Spleen (tissue), 11 donors: ENCODE measurements at regions not wholly inside any gene's neighbourhood (a gene's known extent, or its start where the extent isn't known, plus 50 kb on each side); places are given as distances from the start of the nearest gene placed in this dataset.
"Not testable (repeated sequence)": the region's sequence is repeated elsewhere in the genome, so short reads cannot be mapped to it uniquely, and the experiment has no call there.

ENCODE experiments used
- DNase-seq: peaks from one replicate; pipeline ENCODE4 v3.0.0-alpha.2; 2020
- H3K27ac ChIP-seq, 8 donors: fragments of 200-600 bp; sonication (generic) in 7 of 8; 1 replicate in 4 of 8; 2 replicates in 4 of 8; pipeline versions ENCODE4 v1.5.0 to v1.8.0; 2016 to 2021; ENCODE audit warnings: inconsistent platforms in 4 of 8, mild to moderate bottlenecking in 4 of 8, moderate library complexity in 1 of 8
- H3K27me3 ChIP-seq, 7 donors: fragments of 200-600 bp; sonication (generic) in 6 of 7; replicated peaks in 1 of 7; 1 replicate in 4 of 7; 2 replicates in 3 of 7; pipeline versions ENCODE4 v1.5.0 to v1.8.0; 2016 to 2021; ENCODE audit warnings: inconsistent platforms in 3 of 7, mild to moderate bottlenecking in 1 of 7
- H3K36me3 ChIP-seq, 6 donors: fragments of 200-600 bp; sonication (generic) in 5 of 6; 1 replicate in 4 of 6; 2 replicates in 2 of 6; pipeline versions ENCODE4 v1.5.0 to v1.8.0; 2016 to 2021; ENCODE audit warnings: inconsistent platforms in 2 of 6
- H3K4me1 ChIP-seq, 6 donors: fragments of 200-600 bp; sonication (generic) in 5 of 6; 1 replicate in 3 of 6; 2 replicates in 3 of 6; pipeline versions ENCODE4 v1.5.0 to v1.8.0; 2016 to 2021; ENCODE audit warnings: inconsistent platforms in 3 of 6
- H3K4me3 ChIP-seq, 8 donors: fragments of 200-600 bp; sonication (generic) in 7 of 8; 1 replicate in 4 of 8; 2 replicates in 4 of 8; pipeline versions ENCODE4 v1.5.0 to v1.8.0; 2016 to 2021; ENCODE audit warnings: inconsistent platforms in 4 of 8, mild to moderate bottlenecking in 4 of 8, moderate library complexity in 2 of 8
- H3K9me3 ChIP-seq, 8 donors: fragments of 200-600 bp; sonication (generic) in 7 of 8; 1 replicate in 4 of 8; 2 replicates in 4 of 8; pipeline versions ENCODE4 v1.5.0 to v1.8.0; 2016 to 2021; ENCODE audit warnings: inconsistent platforms in 4 of 8
- CTCF ChIP-seq, 11 experiments: fragments of 200-600 bp in 7 of 11; fragments of 450-650 bp in 4 of 11; sonication (generic) in 4 of 11; IDR thresholded peaks in 8 of 11; conservative IDR thresholded peaks in 3 of 11; 1 replicate in 7 of 11; 2 replicates in 4 of 11; pipeline versions ENCODE4 v1.4.0 to v1.8.0; 2016 to 2021; ENCODE audit warnings: antibody characterized with exemption in 11 of 11, inconsistent platforms in 4 of 11, mild to moderate bottlenecking in 1 of 11
- POLR2A ChIP-seq, 3 donors: fragments of 450-650 bp; IDR thresholded peaks; one replicate each; pipeline ENCODE4 v1.5.1; 2017; ENCODE audit warnings: antibody characterized with exemption in 3 of 3, mild to moderate bottlenecking in 1 of 3
- POLR2AphosphoS5 ChIP-seq, 3 donors: sonication (generic); formaldehyde crosslinking; IDR thresholded peaks; one replicate each; pipeline ENCODE4 v1.5.1; 2017; ENCODE audit warnings: antibody characterized with exemption in 3 of 3
- WGBS, 5 donors: extraction: QIAGEN DNeasy Blood & Tissue Kit in 3 of 5; methylation state at CpG; one replicate each; pipeline versions ENCODE4 v1.1.5 to v1.1.7; 2013 to 2018; 5-methylcytosine and 5-hydroxymethylcytosine counted together
- intact Hi-C: fragments of 100-400 bp; cut with DNase I; formaldehyde crosslinking; loops from one replicate; pipeline ENCODE4 v1.15.0; 2023; ENCODE audit warnings: low total_unique reads
- donor health status: healthy with polysubstance abuse.
- donor health status: DM: no; HTN: no; CAD: no; lungs with moderate emphysema.
- donor health status: DM: no; HTN: no; CAD: no.
- donor health status: Bipolar disorder and iron deficiency.
- donor health status: healthy.
- donor health status: DM: no; HTN: no; CAD: no.
- donor health status: DM: yes; HTN: yes; CAD: no.

- intact Hi-C loops = no loop called here
- TF ChIP-seq POLR2A (IDR thresholded peaks at IDR 0.05) (no peak), POLR2AphosphoS5 (IDR thresholded peaks at IDR 0.05) (no peak), CTCF (IDR thresholded peaks at IDR 0.05 in 8 of 11, conservative IDR thresholded peaks at IDR 0.05 in 3 of 11) (no peak)
- DNase-seq = no peak
- 81 to 94% (median 91%) methylated on average over 1 of the region's 1 CpG for WGBS, 5 donors
- Histone ChIP-seq H3K27me3 (no peaks in the 10 kb centered on the region), H3K27ac (no peak overlapping the region), H3K36me3 (no peaks in the 10 kb centered on the region), H3K4me3 (no peak overlapping the region), H3K4me1 (no peaks in the 10 kb centered on the region), H3K9me3 (peaks cover 0 to 4% (median 0%) of the 10 kb centered on the region in 8 donors)
These were observed 127.0 kb upstream of the MEOX2 start for GRCh38 chr7:15813448-15813847.

GRCh38 chr7:15810383-15810782, 123.9 kb upstream of the MEOX2 start:
- H3K36me3 ChIP-seq, H3K4me1 ChIP-seq, H3K27me3 ChIP-seq, DNase-seq, H3K27ac ChIP-seq, intact Hi-C loops, H3K9me3 ChIP-seq, H3K4me3 ChIP-seq: not testable (repeated sequence)
- 70 to 89% (median 80%) methylated on average over 1 of the region's 1 CpG for WGBS, 5 donors

- H3K27me3 ChIP-seq, H3K4me1 ChIP-seq, H3K9me3 ChIP-seq, intact Hi-C loops, H3K27ac ChIP-seq, H3K36me3 ChIP-seq, H3K4me3 ChIP-seq: not testable (repeated sequence)
- DNase-seq = peak; percentile 45
- 67 to 100% (median 90%) methylated on average over 1 of the region's 1 CpG for whole genome bisulfite sequencing, 5 donors
These were observed 123.5 kb upstream of the MEOX2 start for GRCh38 chr7:15809936-15810335.

GRCh38 chr7:15805891-15806290, 119.4 kb upstream of the MEOX2 start:
- intact Hi-C loops = no loop called here
- no peaks in the 10 kb centered on the region for H3K27me3 ChIP-seq
- H3K4me3 ChIP-seq = no peak overlapping the region
- TF ChIP-seq CTCF (IDR thresholded peaks at IDR 0.05 in 8 of 11, conservative IDR thresholded peaks at IDR 0.05 in 3 of 11) (no peak), POLR2AphosphoS5 (IDR thresholded peaks at IDR 0.05) (no peak), POLR2A (IDR thresholded peaks at IDR 0.05) (no peak)
- H3K36me3 ChIP-seq = no peaks in the 10 kb centered on the region
- 61 to 80% (median 75%) methylated on average over 2 of the region's 2 CpGs for WGBS, 5 donors
- no peak overlapping the region for H3K27ac ChIP-seq
- DNase-seq = no peak
- no peaks in the 10 kb centered on the region for H3K4me1 ChIP-seq
- peaks cover 0 to 5% (median 0%) of the 10 kb centered on the region in 8 donors for H3K9me3 ChIP-seq

- WGBS, 5 donors = 59 to 88% (median 73%) methylated on average over 1 of the region's 1 CpG
- no peaks in the 10 kb centered on the region for H3K4me1 ChIP-seq
- no peak for TF ChIP-seq POLR2A (IDR thresholded peaks at IDR 0.05)
- H3K27ac ChIP-seq = no peak overlapping the region
- H3K36me3 ChIP-seq = no peaks in the 10 kb centered on the region
- no peak overlapping the region for H3K4me3 ChIP-seq
- no peak for DNase-seq
- intact Hi-C loops = no loop called here
- no peaks in the 10 kb centered on the region for H3K27me3 ChIP-seq
- no peaks in the 10 kb centered on the region for H3K9me3 ChIP-seq
These were observed 115.9 kb upstream of the MEOX2 start for GRCh38 chr7:15802425-15802824.

- TF ChIP-seq POLR2AphosphoS5 (IDR thresholded peaks at IDR 0.05) = no peak
- TF ChIP-seq POLR2A (IDR thresholded peaks at IDR 0.05) = no peak
- no peak for TF ChIP-seq CTCF (IDR thresholded peaks at IDR 0.05 in 8 of 11, conservative IDR thresholded peaks at IDR 0.05 in 3 of 11)
- 41 to 65% (median 52%) methylated on average over 3 of the region's 3 CpGs for WGBS, 5 donors
- intact Hi-C loops = no loop called here
- no peak for DNase-seq
- Histone ChIP-seq H3K27me3 (no peaks in the 10 kb centered on the region), H3K27ac (no peak overlapping the region), H3K4me1 (no peaks in the 10 kb centered on the region), H3K4me3 (no peak overlapping the region), H3K9me3 (no peaks in the 10 kb centered on the region), H3K36me3 (no peaks in the 10 kb centered on the region)
These were observed 115.1 kb upstream of the MEOX2 start for GRCh38 chr7:15801551-15801950.
